GM18526 (cell line): ENCODE measurements at regions not wholly inside any gene's neighbourhood (a gene's known extent, or its start where the extent isn't known, plus 50 kb on each side); places are given as distances from the start of the nearest gene placed in this dataset.

ENCODE experiments used
- POLR2A ChIP-seq: IDR thresholded peaks from 3 replicates; pipeline ENCODE4 v1.6.1; 2011; ENCODE audit not compliant: insufficient read length; ENCODE audit errors: extremely low read depth

- TF ChIP-seq POLR2A: no peak
These were observed 263.1 kb downstream of the RPS24 start for GRCh38 chr10:78296785-78297184.

GRCh38 chr10:78297997-78298396 lies 264.3 kb downstream of the RPS24 start:
- TF ChIP-seq POLR2A: no peak

GRCh38 chr10:78298835-78299234 lies 265.2 kb downstream of the RPS24 start:
- TF ChIP-seq POLR2A: no peak

GRCh38 chr10:78299851-78300468 lies 266.3 kb downstream of the RPS24 start:
- no peak for TF ChIP-seq POLR2A

GRCh38 chr10:78300526-78300925 lies 266.9 kb downstream of the RPS24 start:
- no peak for TF ChIP-seq POLR2A

- TF ChIP-seq POLR2A: no peak
These were observed 267.8 kb downstream of the RPS24 start for GRCh38 chr10:78301481-78301880.

GRCh38 chr10:78301891-78302738 lies 268.5 kb downstream of the RPS24 start:
- no peak for TF ChIP-seq POLR2A

- no peak for TF ChIP-seq POLR2A
These were observed 269.0 kb downstream of the RPS24 start for GRCh38 chr10:78302739-78302988.

GRCh38 chr10:78302989-78303854 lies 269.6 kb downstream of the RPS24 start:
- peak; percentile 71 for TF ChIP-seq POLR2A

GRCh38 chr10:78304091-78305045 lies 270.7 kb downstream of the RPS24 start:
- TF ChIP-seq POLR2A: no peak

- TF ChIP-seq POLR2A: no peak
These were observed 271.6 kb downstream of the RPS24 start for GRCh38 chr10:78305311-78305710.

GRCh38 chr10:78306358-78306757 lies 272.7 kb downstream of the RPS24 start:
- TF ChIP-seq POLR2A: no peak

- no peak for TF ChIP-seq POLR2A
These were observed 273.9 kb downstream of the RPS24 start for GRCh38 chr10:78307576-78307975.

GRCh38 chr10:78309536-78310237 lies 276.0 kb downstream of the RPS24 start:
- TF ChIP-seq POLR2A: no peak

- TF ChIP-seq POLR2A: no peak
These were observed 276.9 kb downstream of the RPS24 start for GRCh38 chr10:78310481-78311080.
